ENCODE measurements at regions not wholly inside any gene's neighbourhood (a gene's known extent, or its start where the extent isn't known, plus 50 kb on each side); places are given as distances from the start of the nearest gene placed in this dataset.

- TF ChIP-seq, protein P1, sequence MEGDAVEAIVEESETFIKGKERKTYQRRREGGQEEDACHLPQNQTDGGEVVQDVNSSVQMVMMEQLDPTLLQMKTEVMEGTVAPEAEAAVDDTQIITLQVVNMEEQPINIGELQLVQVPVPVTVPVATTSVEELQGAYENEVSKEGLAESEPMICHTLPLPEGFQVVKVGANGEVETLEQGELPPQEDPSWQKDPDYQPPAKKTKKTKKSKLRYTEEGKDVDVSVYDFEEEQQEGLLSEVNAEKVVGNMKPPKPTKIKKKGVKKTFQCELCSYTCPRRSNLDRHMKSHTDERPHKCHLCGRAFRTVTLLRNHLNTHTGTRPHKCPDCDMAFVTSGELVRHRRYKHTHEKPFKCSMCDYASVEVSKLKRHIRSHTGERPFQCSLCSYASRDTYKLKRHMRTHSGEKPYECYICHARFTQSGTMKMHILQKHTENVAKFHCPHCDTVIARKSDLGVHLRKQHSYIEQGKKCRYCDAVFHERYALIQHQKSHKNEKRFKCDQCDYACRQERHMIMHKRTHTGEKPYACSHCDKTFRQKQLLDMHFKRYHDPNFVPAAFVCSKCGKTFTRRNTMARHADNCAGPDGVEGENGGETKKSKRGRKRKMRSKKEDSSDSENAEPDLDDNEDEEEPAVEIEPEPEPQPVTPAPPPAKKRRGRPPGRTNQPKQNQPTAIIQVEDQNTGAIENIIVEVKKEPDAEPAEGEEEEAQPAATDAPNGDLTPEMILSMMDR (CRISPR knock-in tag; IDR thresholded peaks at IDR 0.05), result no peak
- TF ChIP-seq SNAPC5 (CRISPR knock-in tag; IDR thresholded peaks at IDR 0.05; ENCODE audit: borderline replicate concordance) (no peak), BRCA1 (CRISPR knock-in tag; IDR thresholded peaks at IDR 0.05) (no peak), POLR2A (IDR thresholded peaks at IDR 0.05; ENCODE audit: insufficient read depth in 1 of 2, low read depth in 2 of 2, low read length in 2 of 2) (no peak), JUNB (CRISPR knock-in tag; IDR thresholded peaks at IDR 0.05; ENCODE audit: borderline replicate concordance) (no peak)
- TF ChIP-seq, protein P2, sequence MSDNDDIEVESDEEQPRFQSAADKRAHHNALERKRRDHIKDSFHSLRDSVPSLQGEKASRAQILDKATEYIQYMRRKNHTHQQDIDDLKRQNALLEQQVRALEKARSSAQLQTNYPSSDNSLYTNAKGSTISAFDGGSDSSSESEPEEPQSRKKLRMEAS (IDR thresholded peaks at IDR 0.05), result no peak
Observed at GRCh38 chr3:99232696-99233095, 331.2 kb upstream of the DCBLD2 start.

All from HepG2 (cell line).